NCI-H2227 (cell line): ENCODE measurements at regions not wholly inside any gene's neighbourhood (a gene's known extent, or its start where the extent isn't known, plus 50 kb on each side); places are given as distances from the start of the nearest gene placed in this dataset.

Source experiments
- DNase-seq: peaks from one replicate; lab custom pipeline; 2025; ENCODE audit not compliant: unreplicated experiment; lab: John Stamatoyannopoulos, UW

- no peak for DNase-seq
Observed at GRCh38 chr1:67635055-67635809, 49.8 kb upstream of the GADD45A start.
